Mesenchymal stem cell (in vitro differentiated cells and primary cell): ENCODE measurements at regions not wholly inside any gene's neighbourhood (a gene's known extent, or its start where the extent isn't known, plus 50 kb on each side); places are given as distances from the start of the nearest gene placed in this dataset.
"Not testable (repeated sequence)": the region's sequence is repeated elsewhere in the genome, so short reads cannot be mapped to it uniquely, and the experiment has no call there.

Experiments
- DNase-seq: peaks from one replicate; pipeline ENCODE4 v3.0.0-alpha.2; 2013
- H2AFZ ChIP-seq: one replicate; pipeline ENCODE4 v1.6.1; 2013; ENCODE audit warnings: low read depth, mild to moderate bottlenecking, control low read depth, inconsistent platforms, low read length, moderate library complexity
- H2AK5ac ChIP-seq: 2 replicates; pipeline ENCODE4 v1.6.1; 2013; ENCODE audit warnings: low read length, moderate library complexity, mild to moderate bottlenecking, inconsistent platforms; ENCODE audit not compliant: severe bottlenecking
- H2BK120ac ChIP-seq: one replicate; pipeline ENCODE4 v1.6.1; 2013; ENCODE audit warnings: low read depth, mild to moderate bottlenecking, inconsistent platforms, low read length, moderate library complexity
- H2BK12ac ChIP-seq, 2 experiments: one replicate each; pipeline ENCODE4 v1.6.1; 2013; ENCODE audit warnings: inconsistent platforms in 2 of 2, low read length in 2 of 2, mild to moderate bottlenecking in 2 of 2, moderate library complexity in 2 of 2, control low read depth in 1 of 2
- H2BK15ac ChIP-seq: one replicate; pipeline ENCODE4 v1.6.1; 2013; ENCODE audit warnings: mild to moderate bottlenecking, low read depth, inconsistent platforms; ENCODE audit not compliant: poor library complexity, severe bottlenecking
- H2BK5ac ChIP-seq: 2 replicates; pipeline ENCODE4 v1.6.1; 2013; ENCODE audit warnings: low read depth, mild to moderate bottlenecking, low read length, control low read depth, inconsistent platforms; ENCODE audit not compliant: poor library complexity, severe bottlenecking
- H3K14ac ChIP-seq, 2 experiments: one replicate each; pipeline ENCODE4 v1.6.1; 2013; ENCODE audit warnings: inconsistent platforms in 2 of 2, low read length in 2 of 2, control low read depth in 1 of 2, mild to moderate bottlenecking in 1 of 2, moderate library complexity in 1 of 2
- H3K18ac ChIP-seq, 2 experiments: one replicate each; pipeline ENCODE4 v1.6.1; 2013; ENCODE audit warnings: inconsistent platforms in 2 of 2, low read length in 2 of 2, control low read depth in 1 of 2, low read depth in 1 of 2, mild to moderate bottlenecking in 1 of 2
- H3K23ac ChIP-seq, 2 experiments: one replicate each; pipeline ENCODE4 v1.6.1; 2013; ENCODE audit warnings: inconsistent platforms in 2 of 2, low read length in 2 of 2, mild to moderate bottlenecking in 2 of 2, moderate library complexity in 2 of 2, control low read depth in 1 of 2
- H3K27ac ChIP-seq: 2 replicates; pipeline ENCODE4 v1.5.1; 2013; ENCODE audit warnings: mild to moderate bottlenecking, moderate library complexity, low read length, control low read depth, inconsistent platforms; ENCODE audit not compliant: poor library complexity, severe bottlenecking
- H3K27me3 ChIP-seq, 2 experiments: 2 replicates each; pipeline versions ENCODE4 v1.6.1 to v1.7.0; 2013; ENCODE audit warnings: low read length in 2 of 2, mild to moderate bottlenecking in 2 of 2, moderate library complexity in 2 of 2, control low read depth in 1 of 2, inconsistent platforms in 1 of 2; ENCODE audit not compliant: control insufficient read depth in 1 of 2, insufficient read depth in 1 of 2
- H3K36me3 ChIP-seq, 2 experiments: 2 replicates each; pipeline versions ENCODE4 v1.6.1 to v1.7.0; 2013; ENCODE audit warnings: low read length in 2 of 2, control low read depth in 1 of 2, inconsistent platforms in 1 of 2, low read depth in 1 of 2, mild to moderate bottlenecking in 1 of 2; ENCODE audit not compliant: insufficient read depth in 2 of 2, control insufficient read depth in 1 of 2
- H3K4ac ChIP-seq, 2 experiments: one replicate each; pipeline ENCODE4 v1.6.1; 2013; ENCODE audit warnings: inconsistent platforms in 2 of 2, low read length in 2 of 2, mild to moderate bottlenecking in 2 of 2, moderate library complexity in 2 of 2, control low read depth in 1 of 2, low read depth in 1 of 2
- H3K4me1 ChIP-seq: 2 replicates; pipeline ENCODE4 v1.6.1; 2013; ENCODE audit warnings: low read depth, low read length, control low read depth; ENCODE audit not compliant: control insufficient read depth, insufficient read depth
- H3K4me2 ChIP-seq: 2 replicates; pipeline ENCODE4 v1.6.1; 2013; ENCODE audit warnings: low read length, mild to moderate bottlenecking, inconsistent platforms; ENCODE audit not compliant: poor library complexity, severe bottlenecking
- H3K4me3 ChIP-seq, 2 experiments: 2 replicates each; pipeline versions ENCODE4 v1.5.1 to v1.7.0; 2013; ENCODE audit warnings: low read length in 2 of 2, mild to moderate bottlenecking in 2 of 2, control low read depth in 1 of 2, low read depth in 1 of 2; ENCODE audit not compliant: insufficient read depth in 1 of 2
- H3K79me1 ChIP-seq: replicated peaks from 2 replicates; pipeline ENCODE4 v1.6.1; 2013; ENCODE audit warnings: mild to moderate bottlenecking, control low read depth, low read length, inconsistent platforms; ENCODE audit not compliant: poor library complexity, severe bottlenecking
- H3K9ac ChIP-seq: 2 replicates; pipeline ENCODE4 v1.7.0; 2013; ENCODE audit warnings: mild to moderate bottlenecking, low read length, moderate library complexity
- H3K9me3 ChIP-seq: 2 replicates; pipeline ENCODE4 v1.7.0; 2013; ENCODE audit warnings: mild to moderate bottlenecking, low read length; ENCODE audit not compliant: control insufficient read depth
- H4K8ac ChIP-seq: one replicate; pipeline ENCODE4 v1.6.1; 2013; ENCODE audit warnings: inconsistent platforms, mild to moderate bottlenecking, low read length, moderate library complexity
- H4K91ac ChIP-seq: one replicate; pipeline ENCODE4 v1.6.1; 2013; ENCODE audit warnings: mild to moderate bottlenecking, low read length, inconsistent platforms
- WGBS: methylation state at CpG from one replicate; pipeline ENCODE4 v1.1.7; 2013; ENCODE audit warnings: mixed read lengths; 5-methylcytosine and 5-hydroxymethylcytosine counted together

GRCh38 chr1:146387750-146388469 lies 159.1 kb upstream of the NOTCH2NLA start:
- not testable (repeated sequence) for H2BK120ac ChIP-seq, H2BK5ac ChIP-seq, H3K36me3 ChIP-seq, H3K79me1 ChIP-seq, H4K91ac ChIP-seq, H3K18ac ChIP-seq, H3K27me3 ChIP-seq, H2AFZ ChIP-seq, H3K4me1 ChIP-seq, H2AK5ac ChIP-seq, H3K4me2 ChIP-seq, H3K23ac ChIP-seq, H3K9me3 ChIP-seq, H4K8ac ChIP-seq, H3K14ac ChIP-seq, H3K27ac ChIP-seq, H2BK12ac ChIP-seq, H3K4me3 ChIP-seq, H2BK15ac ChIP-seq, H3K4ac ChIP-seq
- DNase-seq, result peak; percentile 84
- peak overlapping the region; percentile 43 for H3K9ac ChIP-seq
- WGBS, result 33% methylated on average over 1 of the region's 10 CpGs

GRCh38 chr1:146386851-146387749 lies 158.3 kb upstream of the NOTCH2NLA start:
- H2BK5ac ChIP-seq, result peak overlapping the region; percentile 82
- H2AFZ ChIP-seq, H2AK5ac ChIP-seq, H3K4me2 ChIP-seq, H3K27me3 ChIP-seq, H4K8ac ChIP-seq, H3K14ac ChIP-seq, H2BK12ac ChIP-seq, H3K4ac ChIP-seq, H4K91ac ChIP-seq, H3K23ac ChIP-seq, H3K79me1 ChIP-seq, H3K9me3 ChIP-seq, H2BK15ac ChIP-seq, H3K36me3 ChIP-seq, H3K4me1 ChIP-seq: not testable (repeated sequence)
- peak overlapping the region; percentile 34 for H2BK120ac ChIP-seq
- H3K27ac ChIP-seq, result peak overlapping the region; percentile 76
- H3K9ac ChIP-seq, result peak overlapping the region; percentile 88
- peak overlapping the region; percentile 42 to 71 for H3K4me3 ChIP-seq
- peak overlapping the region in 1 of 2 experiments; percentile 40 for H3K18ac ChIP-seq
- 0% methylated on average over 14 of the region's 39 CpGs for WGBS
- peak; percentile 98 for DNase-seq

GRCh38 chr1:146381196-146381595 lies 152.4 kb upstream of the NOTCH2NLA start:
- H3K4ac ChIP-seq, H2AK5ac ChIP-seq, H2AFZ ChIP-seq, H3K4me3 ChIP-seq, H2BK120ac ChIP-seq, H3K4me2 ChIP-seq, H3K27me3 ChIP-seq, H3K4me1 ChIP-seq, DNase-seq, H4K8ac ChIP-seq, H2BK12ac ChIP-seq, H3K18ac ChIP-seq, H2BK5ac ChIP-seq, H3K36me3 ChIP-seq, H2BK15ac ChIP-seq, H3K23ac ChIP-seq, H4K91ac ChIP-seq, H3K79me1 ChIP-seq, H3K14ac ChIP-seq, H3K9me3 ChIP-seq, H3K9ac ChIP-seq, H3K27ac ChIP-seq: not testable (repeated sequence)
- no CpG with 5 or more reads among the region's 7 CpGs for WGBS
